ENCODE measurements at regions not wholly inside any gene's neighbourhood (a gene's known extent, or its start where the extent isn't known, plus 50 kb on each side); places are given as distances from the start of the nearest gene placed in this dataset.

DNA sequence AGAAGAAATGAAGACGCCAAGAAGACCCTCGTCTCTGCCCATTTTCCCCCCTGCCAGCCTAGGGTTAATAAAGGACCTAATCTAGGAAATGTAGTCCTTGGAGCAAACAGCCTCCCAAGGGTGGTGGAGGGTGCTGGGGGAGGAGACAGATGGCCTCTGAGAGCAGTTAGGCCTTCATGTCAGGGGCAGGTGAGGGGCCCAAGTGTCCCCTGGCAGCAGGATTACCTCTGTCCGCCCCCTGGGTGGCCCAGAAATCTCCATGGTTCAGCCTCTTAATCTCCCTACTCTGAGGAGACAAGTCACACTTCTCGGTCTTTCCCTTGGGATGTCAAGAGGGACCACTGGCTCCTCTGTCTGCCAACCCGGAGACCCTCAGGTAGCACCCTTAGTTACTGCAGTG lies 365.4 kb upstream of the TNRC6C start:
- no peak for ATAC-seq (ENCODE audit: low read depth)
- H3K27ac ChIP-seq (ENCODE audit: poor library complexity, severe bottlenecking), result no peak overlapping the region
- TF ChIP-seq, protein P1, sequence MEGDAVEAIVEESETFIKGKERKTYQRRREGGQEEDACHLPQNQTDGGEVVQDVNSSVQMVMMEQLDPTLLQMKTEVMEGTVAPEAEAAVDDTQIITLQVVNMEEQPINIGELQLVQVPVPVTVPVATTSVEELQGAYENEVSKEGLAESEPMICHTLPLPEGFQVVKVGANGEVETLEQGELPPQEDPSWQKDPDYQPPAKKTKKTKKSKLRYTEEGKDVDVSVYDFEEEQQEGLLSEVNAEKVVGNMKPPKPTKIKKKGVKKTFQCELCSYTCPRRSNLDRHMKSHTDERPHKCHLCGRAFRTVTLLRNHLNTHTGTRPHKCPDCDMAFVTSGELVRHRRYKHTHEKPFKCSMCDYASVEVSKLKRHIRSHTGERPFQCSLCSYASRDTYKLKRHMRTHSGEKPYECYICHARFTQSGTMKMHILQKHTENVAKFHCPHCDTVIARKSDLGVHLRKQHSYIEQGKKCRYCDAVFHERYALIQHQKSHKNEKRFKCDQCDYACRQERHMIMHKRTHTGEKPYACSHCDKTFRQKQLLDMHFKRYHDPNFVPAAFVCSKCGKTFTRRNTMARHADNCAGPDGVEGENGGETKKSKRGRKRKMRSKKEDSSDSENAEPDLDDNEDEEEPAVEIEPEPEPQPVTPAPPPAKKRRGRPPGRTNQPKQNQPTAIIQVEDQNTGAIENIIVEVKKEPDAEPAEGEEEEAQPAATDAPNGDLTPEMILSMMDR (IDR thresholded peaks at IDR 0.05; ENCODE audit: poor library complexity, severe bottlenecking), result no peak
- peaks cover 1% of the 10 kb centered on the region for H3K9me3 ChIP-seq (ENCODE audit: severe bottlenecking)
- no peaks in the 10 kb centered on the region for H3K36me3 ChIP-seq (ENCODE audit: low read depth)
- H3K27me3 ChIP-seq (ENCODE audit: insufficient read depth, poor library complexity, severe bottlenecking), result peaks cover 6% of the 10 kb centered on the region
- no peaks in the 10 kb centered on the region for H3K4me1 ChIP-seq (ENCODE audit: insufficient read depth, poor library complexity, severe bottlenecking)
- DNase-seq (ENCODE audit: low spot score), result peak; percentile 25
- no peak overlapping the region for H3K4me3 ChIP-seq (ENCODE audit: severe bottlenecking)

DNA sequence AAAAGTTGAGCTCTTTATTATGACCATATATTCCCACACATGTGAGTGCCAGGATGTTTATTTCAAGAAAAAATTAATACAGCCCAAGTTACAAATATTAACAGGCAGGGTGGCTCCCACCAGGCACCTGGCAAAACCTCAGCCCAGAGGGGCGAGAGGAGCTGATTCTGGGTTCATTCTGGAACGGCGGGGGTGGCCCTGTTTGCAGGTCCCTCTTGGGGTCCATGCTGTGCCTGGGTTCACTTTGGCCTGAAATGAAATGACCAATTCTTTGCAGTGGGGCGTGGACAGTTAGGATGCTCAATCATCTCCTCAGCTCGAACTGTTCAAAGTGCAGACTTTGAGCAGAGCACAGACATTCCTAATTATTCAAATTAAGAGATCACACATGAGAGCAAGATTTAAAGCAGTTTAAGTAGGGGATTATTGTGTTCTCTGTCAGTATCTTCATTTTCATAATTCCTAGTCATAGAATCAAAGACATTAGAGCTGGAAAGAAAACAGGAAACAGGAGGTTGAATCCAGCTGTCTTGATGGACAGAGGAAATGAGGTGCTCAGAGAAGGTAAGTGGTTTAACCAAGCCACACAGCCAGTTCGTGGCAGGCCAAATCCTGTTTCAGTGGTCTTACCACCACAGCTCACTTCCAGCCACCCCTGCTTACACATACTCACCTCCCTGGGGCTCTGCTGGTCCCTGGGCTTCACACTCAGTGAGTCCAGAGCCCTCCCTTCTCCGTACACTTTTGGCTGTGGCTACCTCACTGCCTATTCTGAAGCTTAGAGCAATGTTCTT lies 363.9 kb upstream of the TNRC6C start:
- H3K27ac ChIP-seq (ENCODE audit: poor library complexity, severe bottlenecking), result no peak overlapping the region
- ATAC-seq (ENCODE audit: low read depth) (no peak), DNase-seq (ENCODE audit: low spot score) (peak; percentile 28)
- peaks cover 6% of the 10 kb centered on the region for H3K27me3 ChIP-seq (ENCODE audit: insufficient read depth, poor library complexity, severe bottlenecking)
- no peak overlapping the region for H3K4me3 ChIP-seq (ENCODE audit: severe bottlenecking)
- TF ChIP-seq, protein P1 (IDR thresholded peaks at IDR 0.05; ENCODE audit: poor library complexity, severe bottlenecking), result no peak
- no peaks in the 10 kb centered on the region for H3K4me1 ChIP-seq (ENCODE audit: insufficient read depth, poor library complexity, severe bottlenecking)
- no peaks in the 10 kb centered on the region for H3K36me3 ChIP-seq (ENCODE audit: low read depth)
- H3K9me3 ChIP-seq (ENCODE audit: severe bottlenecking), result no peaks in the 10 kb centered on the region

DNA sequence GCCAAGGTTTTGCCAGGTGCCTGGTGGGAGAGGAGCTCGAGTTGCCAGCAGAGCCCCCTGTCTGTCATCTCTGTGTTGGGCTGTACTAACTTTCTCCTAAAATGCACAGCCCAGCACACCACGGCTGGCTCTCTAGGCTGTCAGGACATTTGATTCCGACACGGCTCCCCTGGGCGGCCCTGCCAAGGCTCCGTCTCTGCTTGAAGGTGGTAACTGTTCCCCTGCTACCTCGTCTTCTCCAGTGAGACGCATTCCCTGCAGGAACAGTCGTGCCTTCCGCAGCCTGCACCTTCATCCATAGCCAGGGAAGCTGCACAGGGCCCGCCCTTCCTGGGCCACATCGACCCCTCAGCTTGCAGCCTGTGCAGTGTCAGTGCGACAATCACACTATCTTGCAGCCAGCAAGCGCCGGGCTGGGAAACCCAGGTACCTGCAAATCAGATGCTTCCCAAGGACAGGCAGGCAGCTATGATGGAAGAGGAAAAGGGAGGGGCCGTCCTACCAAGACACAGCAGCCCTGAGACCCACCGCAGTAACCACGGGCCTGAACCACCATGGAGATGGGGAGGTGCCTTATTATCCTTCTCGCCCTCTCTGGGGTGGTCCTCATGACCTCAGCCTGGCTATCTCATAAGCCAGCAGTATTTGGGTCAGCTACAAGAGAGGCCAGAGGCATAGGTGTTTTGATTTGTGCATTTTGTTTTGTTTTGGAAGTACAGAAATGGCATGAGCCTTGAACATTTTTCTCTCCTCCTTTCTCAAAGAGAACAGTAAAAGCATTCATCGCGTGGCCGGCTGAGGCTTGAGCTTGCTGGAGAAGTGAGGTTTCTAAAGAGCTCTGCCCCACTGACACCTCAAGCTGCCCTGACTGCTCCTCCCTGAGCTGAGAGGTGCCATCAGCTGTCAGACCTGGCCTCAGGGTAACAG lies 361.7 kb upstream of the TNRC6C start:
- Histone ChIP-seq H3K4me1 (ENCODE audit: insufficient read depth, poor library complexity, severe bottlenecking) (peaks cover 4% of the 10 kb centered on the region), H3K4me3 (ENCODE audit: severe bottlenecking) (no peak overlapping the region), H3K27me3 (ENCODE audit: insufficient read depth, poor library complexity, severe bottlenecking) (peaks cover 6% of the 10 kb centered on the region), H3K27ac (ENCODE audit: poor library complexity, severe bottlenecking) (no peak overlapping the region), H3K9me3 (ENCODE audit: severe bottlenecking) (no peaks in the 10 kb centered on the region), H3K36me3 (ENCODE audit: low read depth) (no peaks in the 10 kb centered on the region)
- TF ChIP-seq, protein P1 (IDR thresholded peaks at IDR 0.05; ENCODE audit: poor library complexity, severe bottlenecking), result no peak
- DNase-seq (ENCODE audit: low spot score), result peak; percentile 50
- no peak for ATAC-seq (ENCODE audit: low read depth)

DNA sequence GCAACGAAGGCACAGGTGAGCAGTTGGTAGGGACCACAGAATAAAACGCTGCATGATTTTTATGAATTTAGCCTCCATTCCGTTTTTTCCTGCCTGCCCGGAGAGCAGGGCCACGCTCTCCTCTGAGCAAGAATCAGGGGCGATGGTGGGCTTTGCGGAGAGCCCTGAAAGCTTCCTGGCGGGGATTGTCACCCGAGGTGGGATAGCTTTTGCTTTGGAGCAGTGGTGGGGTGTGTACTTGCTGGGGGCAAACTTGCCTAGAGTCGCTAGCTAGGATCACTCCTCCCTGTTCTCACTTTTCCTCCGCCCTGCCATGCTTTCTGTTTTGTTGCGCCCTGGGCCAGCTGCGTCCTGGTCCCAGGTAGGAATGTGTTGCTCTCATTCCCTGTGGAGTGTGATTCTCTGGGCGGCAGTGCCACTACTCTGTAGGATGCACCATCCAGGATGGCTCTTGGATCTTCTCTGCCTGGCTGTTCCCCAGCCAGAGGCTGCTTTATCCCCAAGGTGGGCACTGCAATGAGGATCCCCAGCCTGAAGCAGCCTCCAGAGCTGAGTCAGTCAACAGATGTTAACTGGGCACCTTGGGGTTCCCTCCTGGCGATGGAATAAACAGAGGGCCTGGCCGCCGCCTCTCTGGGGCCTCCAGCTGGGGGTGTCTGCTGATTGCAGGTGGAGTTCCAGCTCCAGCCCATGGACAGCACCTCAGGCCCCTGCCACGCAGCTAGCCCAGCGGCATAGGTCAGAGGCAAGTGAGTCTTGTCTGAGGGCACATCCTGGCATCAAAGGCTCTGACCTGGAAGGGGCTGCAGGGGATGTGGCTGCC lies 360.9 kb upstream of the TNRC6C start:
- Histone ChIP-seq H3K27ac (ENCODE audit: poor library complexity, severe bottlenecking) (no peak overlapping the region), H3K4me3 (ENCODE audit: severe bottlenecking) (no peak overlapping the region), H3K27me3 (ENCODE audit: insufficient read depth, poor library complexity, severe bottlenecking) (peaks cover 5% of the 10 kb centered on the region), H3K9me3 (ENCODE audit: severe bottlenecking) (no peaks in the 10 kb centered on the region), H3K4me1 (ENCODE audit: insufficient read depth, poor library complexity, severe bottlenecking) (peaks cover 13% of the 10 kb centered on the region), H3K36me3 (ENCODE audit: low read depth) (no peaks in the 10 kb centered on the region)
- TF ChIP-seq, protein P1 (IDR thresholded peaks at IDR 0.05; ENCODE audit: poor library complexity, severe bottlenecking), result no peak
- peak; percentile 47 for DNase-seq (ENCODE audit: low spot score)
- ATAC-seq (ENCODE audit: low read depth), result no peak

Data from RWPE2 (cell line).